T-cell (primary cell): ENCODE measurements at regions not wholly inside any gene's neighbourhood (a gene's known extent, or its start where the extent isn't known, plus 50 kb on each side); places are given as distances from the start of the nearest gene placed in this dataset.

Experiments used
- ATAC-seq, 4 experiments: fragments of 200-7000 bp in 3 of 4; fragments of 150-1000 bp in 1 of 4; cut with Tn5 transposase; replicated peaks in 1 of 4; 1 replicate in 3 of 4; 2 replicates in 1 of 4; pipeline ENCODE4 v1.10.0; 2021; ENCODE audit warnings: moderate library complexity in 3 of 4, mild to moderate bottlenecking in 2 of 4, moderate number of reproducible peaks in 1 of 4
- CTCF ChIA-PET, 2 donors: fragments of 300-600 bp; sonication (Branson Sonifier 250); formaldehyde crosslinking; loops; one replicate each; lab custom pipeline; 2022; ENCODE audit warnings: antibody characterized with exemption in 2 of 2; lab: Charles Lee
- POLR2A ChIA-PET, 2 donors: fragments of 300-600 bp; sonication (Branson Sonifier 250); formaldehyde crosslinking; loops; one replicate each; lab custom pipeline; 2022; ENCODE audit warnings: antibody characterized with exemption in 2 of 2; lab: Charles Lee
- DNase-seq, 35 experiments: peaks; one replicate each; pipeline versions ENCODE4 v3.0.0 to v3.0.0-alpha.2; 2013 to 2023
- H3K27ac ChIP-seq: one replicate; pipeline ENCODE4 v1.5.1; 2013; ENCODE audit warnings: low read length
- H3K27me3 ChIP-seq, 2 experiments: replicated peaks in 1 of 2; 1 replicate in 1 of 2; 2 replicates in 1 of 2; pipeline versions ENCODE4 v1.6.1 to v1.7.0; 2013; ENCODE audit warnings: low read length in 1 of 2, mixed read lengths in 1 of 2; ENCODE audit not compliant: control insufficient read depth in 2 of 2, insufficient read depth in 2 of 2; ENCODE audit errors: extremely low read depth in 1 of 2
- H3K36me3 ChIP-seq, 2 donors: 1 replicate in 1 of 2; 2 replicates in 1 of 2; pipeline versions ENCODE4 v1.6.1 to v1.7.0; 2013; ENCODE audit warnings: low read length in 1 of 2; ENCODE audit not compliant: control insufficient read depth in 2 of 2, insufficient read depth in 1 of 2; ENCODE audit errors: extremely low read depth in 1 of 2
- H3K4me1 ChIP-seq, 2 experiments: 1 replicate in 1 of 2; 2 replicates in 1 of 2; pipeline versions ENCODE4 v1.6.1 to v1.7.0; 2013; ENCODE audit warnings: low read length in 2 of 2, mixed read lengths in 1 of 2; ENCODE audit not compliant: insufficient read depth in 2 of 2, control insufficient read depth in 1 of 2; ENCODE audit errors: extremely low read depth in 1 of 2
- H3K4me3 ChIP-seq, 2 donors: 1 replicate in 1 of 2; 2 replicates in 1 of 2; pipeline versions ENCODE4 v1.5.1 to v1.7.0; 2013; ENCODE audit warnings: mild to moderate bottlenecking in 2 of 2, low read length in 1 of 2, moderate library complexity in 1 of 2; ENCODE audit not compliant: control insufficient read depth in 1 of 2; ENCODE audit errors: extremely low read depth in 1 of 2
- H3K9me3 ChIP-seq: 2 replicates; pipeline ENCODE4 v1.7.0; 2013
- H3K27ac Mint-ChIP-seq, 2 donors: one replicate each; pipeline ENCODE4 v1.8.0; 2020 to 2021; ENCODE audit warnings: mild to moderate bottlenecking in 2 of 2, mixed read lengths in 2 of 2
- H3K27me3 Mint-ChIP-seq, 2 donors: one replicate each; pipeline ENCODE4 v1.8.0; 2021 to 2022; ENCODE audit warnings: mixed read lengths in 2 of 2
- H3K36me3 Mint-ChIP-seq: one replicate; pipeline ENCODE4 v1.8.0; 2021; ENCODE audit warnings: mixed read lengths
- H3K4me1 Mint-ChIP-seq, 3 donors: one replicate each; pipeline ENCODE4 v1.8.0; 2020 to 2022; ENCODE audit warnings: mixed read lengths in 3 of 3, mild to moderate bottlenecking in 1 of 3
- H3K4me3 Mint-ChIP-seq, 3 donors: one replicate each; pipeline ENCODE4 v1.8.0; 2020 to 2022; ENCODE audit warnings: mild to moderate bottlenecking in 3 of 3, mixed read lengths in 3 of 3, moderate library complexity in 3 of 3
- H3K9me3 Mint-ChIP-seq, 3 donors: one replicate each; pipeline ENCODE4 v1.8.0; 2020 to 2022; ENCODE audit warnings: mixed read lengths in 3 of 3
- WGBS: methylation state at CpG from one replicate; pipeline ENCODE4 v1.1.5; 2013; ENCODE audit warnings: missing lambda C conversion rate; ENCODE audit not compliant: insufficient coverage; 5-methylcytosine and 5-hydroxymethylcytosine counted together

DNA sequence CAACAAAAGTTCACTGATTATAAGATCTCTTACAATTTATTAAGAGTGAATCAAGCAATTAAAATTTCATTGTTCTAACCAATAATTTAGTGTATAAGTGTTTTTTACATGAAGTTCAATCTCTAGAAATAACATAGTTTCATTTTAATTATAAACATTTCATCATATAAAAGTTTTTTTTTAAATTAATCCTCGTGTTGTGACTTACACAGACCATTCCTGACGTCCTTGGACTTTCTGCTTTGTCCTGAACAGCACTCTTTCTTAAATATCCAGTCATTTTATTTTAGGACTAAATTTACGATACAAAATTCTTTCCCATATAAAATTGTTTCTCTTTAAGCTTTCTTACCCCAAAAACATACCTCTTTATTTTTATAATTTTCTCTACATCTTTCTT, 841.7 kb upstream of the POU3F4 start:
- no peak overlapping the region for H3K4me3 Mint-ChIP-seq
- peaks cover 0 to 8% of the 10 kb centered on the region in 2 donors for H3K27me3 Mint-ChIP-seq
- 17% methylated on average over 1 of the region's 3 CpGs for WGBS

DNA sequence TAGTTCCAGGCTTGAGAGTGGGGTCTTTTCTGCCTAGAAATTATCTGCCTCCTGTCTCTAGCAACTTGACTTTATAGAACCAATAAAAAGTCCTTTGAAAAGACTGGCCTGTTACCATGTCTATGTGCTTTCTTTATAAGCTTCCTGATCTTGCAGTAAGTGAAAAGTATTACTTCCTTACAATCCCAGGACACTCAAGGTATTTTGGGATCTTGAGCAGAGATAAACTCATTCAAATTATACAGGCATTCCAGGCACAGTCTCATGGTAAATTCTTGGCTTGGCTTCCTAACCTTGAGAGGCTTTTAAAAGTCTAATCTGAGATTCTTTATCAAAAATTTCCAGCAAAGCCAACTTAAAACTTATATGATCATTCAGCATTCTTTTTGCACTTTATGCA, 833.0 kb upstream of the POU3F4 start:
- no peaks in the 10 kb centered on the region for H3K36me3 ChIP-seq
- no peak overlapping the region for H3K27ac ChIP-seq
- DNase-seq, result no peak
- H3K4me1 ChIP-seq, result no peaks in the 10 kb centered on the region
- no peaks in the 10 kb centered on the region for H3K4me1 Mint-ChIP-seq
- no peak overlapping the region for H3K27ac Mint-ChIP-seq
- H3K27me3 Mint-ChIP-seq, result peaks cover 0 to 4% of the 10 kb centered on the region in 2 donors
- ChIA-PET POLR2A (no interaction called here), CTCF (interaction anchor here in 1 of 2 donors (1.9 kb wide), 1 partner anchor 717 kb away, joined by 17 read pairs; no protein-coding TSS in a partner anchor)
- peaks cover 2% of the 10 kb centered on the region for H3K9me3 ChIP-seq
- H3K27me3 ChIP-seq, result no peaks in the 10 kb centered on the region
- no peak for ATAC-seq
- H3K36me3 Mint-ChIP-seq, result no peaks in the 10 kb centered on the region
- no peaks in the 10 kb centered on the region for H3K9me3 Mint-ChIP-seq
- no peak overlapping the region for H3K4me3 Mint-ChIP-seq
- H3K4me3 ChIP-seq, result no peak overlapping the region

More for the DNA sequence above, 841.7 kb upstream of the POU3F4 start:
- no peak for ATAC-seq
- no peaks in the 10 kb centered on the region for H3K36me3 Mint-ChIP-seq
- Histone ChIP-seq H3K4me3 (no peak overlapping the region), H3K4me1 (no peaks in the 10 kb centered on the region), H3K9me3 (no peaks in the 10 kb centered on the region), H3K27ac (no peak overlapping the region), H3K36me3 (no peaks in the 10 kb centered on the region), H3K27me3 (no peaks in the 10 kb centered on the region)
- no peaks in the 10 kb centered on the region for H3K4me1 Mint-ChIP-seq
- ChIA-PET CTCF (no interaction called here), POLR2A (no interaction called here)
- DNase-seq, result no peak
- H3K27ac Mint-ChIP-seq, result no peak overlapping the region
- no peaks in the 10 kb centered on the region for H3K9me3 Mint-ChIP-seq

DNA sequence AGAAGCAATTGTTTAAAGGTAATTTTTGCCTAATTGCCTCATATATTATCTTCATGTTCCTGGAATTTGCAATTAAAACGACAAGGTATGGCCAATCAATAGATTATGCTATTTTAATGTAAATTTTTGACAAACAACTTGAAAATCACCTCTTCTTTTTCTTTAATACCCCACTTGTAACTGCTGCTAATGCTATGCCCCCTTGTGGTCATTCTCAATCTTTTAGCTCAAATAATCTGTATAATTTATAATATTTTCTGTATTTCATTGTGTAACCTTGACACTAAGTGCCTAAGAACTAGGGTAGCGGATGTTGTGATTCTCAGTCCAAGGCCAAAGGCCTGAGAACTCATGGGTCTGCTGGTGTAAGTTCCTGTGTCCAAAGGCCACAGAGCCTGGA, 831.7 kb upstream of the POU3F4 start:
- H3K4me1 ChIP-seq, result no peaks in the 10 kb centered on the region
- 86% methylated on average over 1 of the region's 2 CpGs for WGBS
- no peak overlapping the region for H3K4me3 ChIP-seq
- POLR2A ChIA-PET, result no interaction called here
- Mint-ChIP-seq H3K27me3 (no peaks in the 10 kb centered on the region), H3K4me1 (no peaks in the 10 kb centered on the region), H3K4me3 (no peak overlapping the region), H3K27ac (no peak overlapping the region), H3K9me3 (no peaks in the 10 kb centered on the region), H3K36me3 (no peaks in the 10 kb centered on the region)
- ATAC-seq (no peak), DNase-seq (peak in 1 of 35 experiments; percentile 4)
- no peaks in the 10 kb centered on the region for H3K36me3 ChIP-seq
- H3K27ac ChIP-seq, result no peak overlapping the region
- CTCF ChIA-PET, result interaction anchor here in 1 of 2 donors (0.5 to 1.9 kb wide), 6 partner anchors 460 to 1500 kb away, joined by 3 to 17 read pairs (median 3); no protein-coding TSS in a partner anchor
- no peaks in the 10 kb centered on the region for H3K27me3 ChIP-seq
- peaks cover 2% of the 10 kb centered on the region for H3K9me3 ChIP-seq

GRCh38 chrX:82677286-82677685, 830.8 kb upstream of the POU3F4 start:
- DNase-seq (no peak), ATAC-seq (no peak)
- Mint-ChIP-seq H3K27me3 (no peaks in the 10 kb centered on the region), H3K4me1 (no peaks in the 10 kb centered on the region), H3K27ac (no peak overlapping the region), H3K9me3 (no peaks in the 10 kb centered on the region), H3K4me3 (no peak overlapping the region), H3K36me3 (no peaks in the 10 kb centered on the region)
- H3K9me3 ChIP-seq, result peaks cover 2% of the 10 kb centered on the region
- WGBS, result no CpG with 5 or more reads among the region's 3 CpGs
- H3K27me3 ChIP-seq, result no peaks in the 10 kb centered on the region
- no peak overlapping the region for H3K4me3 ChIP-seq
- H3K27ac ChIP-seq, result no peak overlapping the region
- no peaks in the 10 kb centered on the region for H3K4me1 ChIP-seq
- ChIA-PET POLR2A (no interaction called here), CTCF (interaction anchor here in 1 of 2 donors (0.9 to 1.1 kb wide), 3 partner anchors 461 to 725 kb away, joined by 3 read pairs; no protein-coding TSS in a partner anchor)
- no peaks in the 10 kb centered on the region for H3K36me3 ChIP-seq

DNA sequence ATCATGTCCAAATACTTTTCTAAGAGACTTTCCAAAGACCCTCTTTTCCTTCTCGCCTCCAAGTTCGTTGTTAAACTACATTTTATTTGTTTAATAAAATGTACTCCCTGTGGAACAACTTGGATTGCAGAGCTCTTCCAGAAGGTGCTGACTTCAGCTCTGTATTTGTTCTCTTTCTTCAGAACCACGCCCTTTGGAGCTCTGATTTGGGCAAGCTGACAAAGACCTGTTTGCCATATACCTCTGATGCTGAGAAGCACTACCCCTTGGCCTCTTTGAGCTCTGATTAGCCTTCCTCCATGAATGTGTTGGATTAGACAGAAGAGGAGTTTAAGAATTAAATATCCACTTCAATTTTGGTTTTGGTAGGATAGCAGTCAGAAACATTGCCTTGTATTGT, 815.1 kb upstream of the POU3F4 start:
- no CpG with 5 or more reads among the region's 3 CpGs for WGBS
- Histone ChIP-seq H3K4me3 (no peak overlapping the region), H3K9me3 (no peaks in the 10 kb centered on the region), H3K4me1 (no peaks in the 10 kb centered on the region), H3K27ac (no peak overlapping the region), H3K36me3 (no peaks in the 10 kb centered on the region), H3K27me3 (no peaks in the 10 kb centered on the region)
- no peaks in the 10 kb centered on the region for H3K9me3 Mint-ChIP-seq
- no peaks in the 10 kb centered on the region for H3K4me1 Mint-ChIP-seq
- H3K36me3 Mint-ChIP-seq, result no peaks in the 10 kb centered on the region
- no peak overlapping the region for H3K4me3 Mint-ChIP-seq
- POLR2A ChIA-PET, result no interaction called here
- ATAC-seq, result no peak
- H3K27ac Mint-ChIP-seq, result no peak overlapping the region
- CTCF ChIA-PET, result interaction anchor here in 1 of 2 donors (0.5 kb wide), 1 partner anchor 662 kb away, joined by 3 read pairs; no protein-coding TSS in a partner anchor
- H3K27me3 Mint-ChIP-seq, result peaks cover 0 to 3% of the 10 kb centered on the region in 2 donors
- no peak for DNase-seq

DNA sequence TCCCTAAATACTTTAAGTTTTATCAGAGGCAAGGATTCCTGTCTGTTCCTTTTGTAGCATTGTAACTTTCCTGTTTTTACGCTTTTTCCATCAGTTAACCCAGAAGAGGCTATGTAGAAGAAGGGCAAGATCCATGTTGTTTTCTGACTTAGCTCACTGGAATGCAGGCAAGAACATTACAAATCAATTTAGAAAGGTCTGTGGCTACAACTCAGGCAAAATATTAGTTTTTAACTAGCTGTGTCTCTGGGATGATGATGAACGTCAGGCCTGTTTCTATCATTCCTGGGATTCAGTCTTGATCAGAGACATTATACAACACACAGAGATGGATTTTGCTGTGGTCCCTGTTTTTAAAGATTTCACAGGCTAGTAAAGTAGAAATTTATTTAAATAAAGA, 813.0 kb upstream of the POU3F4 start:
- POLR2A ChIA-PET, result no interaction called here

DNA sequence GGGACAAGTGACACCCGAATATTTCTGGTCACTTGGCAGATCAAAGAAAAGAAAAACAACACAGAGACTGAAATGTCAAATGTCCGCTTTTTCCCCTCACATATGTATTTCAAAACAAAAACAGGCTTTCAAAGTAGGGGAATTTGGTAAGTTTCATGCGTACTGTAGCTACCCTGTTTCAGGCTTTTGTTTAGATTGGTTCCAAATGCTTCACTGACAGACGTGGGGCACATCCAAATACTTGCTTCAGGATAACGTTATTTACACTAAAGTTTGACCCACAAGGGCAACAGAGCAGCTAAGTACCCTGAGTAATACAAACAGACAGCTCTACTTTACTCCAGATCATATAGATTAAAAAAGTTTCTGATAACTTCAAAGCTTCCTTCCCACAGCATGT, 804.5 kb upstream of the POU3F4 start:
- Mint-ChIP-seq H3K27ac (no peak overlapping the region), H3K9me3 (no peaks in the 10 kb centered on the region), H3K4me1 (no peaks in the 10 kb centered on the region), H3K27me3 (peaks cover 0 to 7% of the 10 kb centered on the region in 2 donors), H3K4me3 (no peak overlapping the region), H3K36me3 (no peaks in the 10 kb centered on the region)
- POLR2A ChIA-PET, result no interaction called here
- Histone ChIP-seq H3K27me3 (no peaks in the 10 kb centered on the region), H3K4me3 (no peak overlapping the region), H3K27ac (no peak overlapping the region), H3K4me1 (no peaks in the 10 kb centered on the region), H3K9me3 (no peaks in the 10 kb centered on the region), H3K36me3 (no peaks in the 10 kb centered on the region)
- ATAC-seq (no peak), DNase-seq (no peak)
- CTCF ChIA-PET, result no interaction called here
- WGBS, result no CpG with 5 or more reads among the region's 5 CpGs

More for the DNA sequence above, 813.0 kb upstream of the POU3F4 start:
- H3K36me3 Mint-ChIP-seq, result no peaks in the 10 kb centered on the region
- H3K27ac Mint-ChIP-seq, result no peak overlapping the region
- Histone ChIP-seq H3K27me3 (no peaks in the 10 kb centered on the region), H3K9me3 (no peaks in the 10 kb centered on the region), H3K4me3 (no peak overlapping the region), H3K36me3 (no peaks in the 10 kb centered on the region), H3K27ac (no peak overlapping the region), H3K4me1 (no peaks in the 10 kb centered on the region)
- H3K27me3 Mint-ChIP-seq, result peaks cover 0 to 3% of the 10 kb centered on the region in 2 donors
- no peak overlapping the region for H3K4me3 Mint-ChIP-seq
- no peaks in the 10 kb centered on the region for H3K9me3 Mint-ChIP-seq
- CTCF ChIA-PET, result no interaction called here
- ATAC-seq, result no peak
- no peak for DNase-seq
- H3K4me1 Mint-ChIP-seq, result no peaks in the 10 kb centered on the region
- WGBS, result no CpG with 5 or more reads among the region's 2 CpGs
